H9 (cell line): ENCODE measurements at regions not wholly inside any gene's neighbourhood (a gene's known extent, or its start where the extent isn't known, plus 50 kb on each side); places are given as distances from the start of the nearest gene placed in this dataset.

Source experiments
- DNase-seq: peaks from one replicate; pipeline ENCODE4 v3.0.0-alpha.2; 2017
- H2AFZ ChIP-seq: one replicate; pipeline ENCODE4 v1.6.1; 2013; ENCODE audit warnings: mild to moderate bottlenecking, low read length, control low read depth, moderate library complexity
- H2AK5ac ChIP-seq: 2 replicates; pipeline ENCODE4 v1.6.1; 2013; ENCODE audit warnings: low read length, control low read depth, mixed read lengths; ENCODE audit not compliant: insufficient read length
- H2BK120ac ChIP-seq: one replicate; pipeline ENCODE4 v1.6.1; 2013; ENCODE audit warnings: low read depth, mild to moderate bottlenecking, low read length, control low read depth, inconsistent platforms; ENCODE audit not compliant: poor library complexity, severe bottlenecking
- H2BK12ac ChIP-seq: 2 replicates; pipeline ENCODE4 v1.6.1; 2013; ENCODE audit warnings: low read length, control low read depth, mixed read lengths, low read depth; ENCODE audit not compliant: insufficient read length
- H2BK15ac ChIP-seq: 2 replicates; pipeline ENCODE4 v1.6.1; 2013; ENCODE audit warnings: low read depth, low read length, control low read depth
- H2BK20ac ChIP-seq: one replicate; pipeline ENCODE4 v1.6.1; 2013; ENCODE audit warnings: low read depth, mild to moderate bottlenecking, low read length, control low read depth, inconsistent platforms; ENCODE audit not compliant: poor library complexity, severe bottlenecking
- H2BK5ac ChIP-seq: 2 replicates; pipeline ENCODE4 v1.6.1; 2013; ENCODE audit warnings: low read length, control low read depth, mixed read lengths; ENCODE audit not compliant: insufficient read length
- H3K14ac ChIP-seq: 2 replicates; pipeline ENCODE4 v1.6.1; 2013; ENCODE audit warnings: low read length, control low read depth; ENCODE audit not compliant: insufficient read depth
- H3K18ac ChIP-seq: 2 replicates; pipeline ENCODE4 v1.6.1; 2013; ENCODE audit warnings: low read depth, mild to moderate bottlenecking, mixed read lengths, low read length, control low read depth; ENCODE audit not compliant: insufficient read length
- H3K23ac ChIP-seq: 2 replicates; pipeline ENCODE4 v1.6.1; 2013; ENCODE audit warnings: low read length, control low read depth, mixed read lengths, low read depth; ENCODE audit not compliant: insufficient read length
- H3K23me2 ChIP-seq: 2 replicates; pipeline ENCODE4 v1.6.1; 2013; ENCODE audit warnings: low read depth, mild to moderate bottlenecking, mixed read lengths, low read length, control low read depth; ENCODE audit not compliant: insufficient read length, poor library complexity, severe bottlenecking
- H3K27ac ChIP-seq: 2 replicates; pipeline ENCODE4 v1.5.1; 2013; ENCODE audit warnings: low read length, control low read depth, mixed read lengths, low read depth; ENCODE audit not compliant: insufficient read length
- H3K27me3 ChIP-seq: 2 replicates; pipeline ENCODE4 v1.6.1; 2013; ENCODE audit warnings: low read length, control low read depth, inconsistent platforms; ENCODE audit not compliant: insufficient read depth
- H3K4ac ChIP-seq: 2 replicates; pipeline ENCODE4 v1.6.1; 2013; ENCODE audit warnings: low read depth, mild to moderate bottlenecking, control low read depth, inconsistent platforms, low read length, moderate library complexity
- H3K4me1 ChIP-seq: 2 replicates; pipeline ENCODE4 v1.6.1; 2013; ENCODE audit warnings: low read length, control low read depth, inconsistent platforms; ENCODE audit not compliant: insufficient read depth
- H3K4me2 ChIP-seq: 2 replicates; pipeline ENCODE4 v1.6.1; 2013; ENCODE audit warnings: low read length, control low read depth, mixed read lengths; ENCODE audit not compliant: insufficient read length, insufficient read depth
- H3K56ac ChIP-seq: 2 replicates; pipeline ENCODE4 v1.6.1; 2013; ENCODE audit warnings: low read depth, mild to moderate bottlenecking, mixed read lengths, low read length, control low read depth; ENCODE audit not compliant: insufficient read length
- H3K79me1 ChIP-seq: 2 replicates; pipeline ENCODE4 v1.6.1; 2013; ENCODE audit warnings: low read depth, mild to moderate bottlenecking, moderate library complexity, low read length, control low read depth, inconsistent platforms; ENCODE audit not compliant: insufficient read depth, poor library complexity, severe bottlenecking
- H3K79me2 ChIP-seq: 2 replicates; pipeline ENCODE4 v1.6.1; 2013; ENCODE audit warnings: low read length, control low read depth, inconsistent platforms; ENCODE audit not compliant: insufficient read depth
- H3K9ac ChIP-seq: 2 replicates; pipeline ENCODE4 v1.6.1; 2013; ENCODE audit warnings: low read length, control low read depth, mixed read lengths; ENCODE audit not compliant: insufficient read length; ENCODE audit errors: extremely low read depth
- H3K9me3 ChIP-seq: one replicate; pipeline ENCODE4 v1.6.1; 2013; ENCODE audit warnings: low read depth, low read length, inconsistent platforms; ENCODE audit not compliant: control insufficient read depth
- H3T11ph ChIP-seq: one replicate; pipeline ENCODE4 v1.6.1; 2013; ENCODE audit warnings: mild to moderate bottlenecking, low read length, control low read depth, inconsistent platforms
- H4K20me1 ChIP-seq: one replicate; pipeline ENCODE4 v1.6.1; 2013; ENCODE audit not compliant: control insufficient read depth, insufficient read length, insufficient read depth
- H4K5ac ChIP-seq: 2 replicates; pipeline ENCODE4 v1.6.1; 2013; ENCODE audit warnings: low read depth, mild to moderate bottlenecking, mixed read lengths, low read length, control low read depth; ENCODE audit not compliant: insufficient read length
- H4K8ac ChIP-seq: replicated peaks from 2 replicates; pipeline ENCODE4 v1.6.1; 2013; ENCODE audit warnings: low read length, control low read depth, mixed read lengths, low read depth; ENCODE audit not compliant: insufficient read length
- H4K91ac ChIP-seq: 2 replicates; pipeline ENCODE4 v1.6.1; 2013; ENCODE audit warnings: low read depth, mild to moderate bottlenecking, moderate library complexity, mixed read lengths, low read length, control low read depth; ENCODE audit not compliant: insufficient read length
- H3K27ac Mint-ChIP-seq, 3 experiments: 2 replicates in 2 of 3; 3 replicates in 1 of 3; pipeline ENCODE4 v1.8.0; 2020 to 2021; ENCODE audit warnings: mixed read lengths in 3 of 3, mild to moderate bottlenecking in 1 of 3, moderate library complexity in 1 of 3
- H3K27me3 Mint-ChIP-seq: 2 replicates; pipeline ENCODE4 v1.8.0; 2021; ENCODE audit warnings: low read depth, mild to moderate bottlenecking, moderate library complexity, mixed read lengths
- H3K36me3 Mint-ChIP-seq, 3 experiments: 2 replicates in 2 of 3; 3 replicates in 1 of 3; pipeline ENCODE4 v1.8.0; 2020 to 2021; ENCODE audit warnings: low read depth in 3 of 3, mixed read lengths in 3 of 3; ENCODE audit not compliant: insufficient read depth in 1 of 3
- H3K4me1 Mint-ChIP-seq, 2 experiments: 2 replicates each; pipeline ENCODE4 v1.8.0; 2020; ENCODE audit warnings: mixed read lengths in 2 of 2
- H3K4me3 Mint-ChIP-seq, 2 experiments: 2 replicates in 1 of 2; 3 replicates in 1 of 2; pipeline ENCODE4 v1.8.0; 2020 to 2021; ENCODE audit warnings: mild to moderate bottlenecking in 2 of 2, mixed read lengths in 2 of 2, moderate library complexity in 1 of 2
- H3K9me3 Mint-ChIP-seq, 2 experiments: 2 replicates in 1 of 2; 3 replicates in 1 of 2; pipeline ENCODE4 v1.8.0; 2020; ENCODE audit warnings: mild to moderate bottlenecking in 2 of 2, mixed read lengths in 2 of 2, moderate library complexity in 1 of 2
- CTCF ChIP-seq: fragments of 200-600 bp; sonication (generic); conservative IDR thresholded peaks from 3 replicates; pipeline ENCODE4 v1.8.0; 2021; ENCODE audit warnings: antibody characterized with exemption, mild to moderate bottlenecking
- WGBS: extraction: QIAGEN DNeasy Blood & Tissue Kit; methylation state at CpG from one replicate; pipeline ENCODE4 v1.1.7; 2013; ENCODE audit warnings: missing lambda C conversion rate, low lambda C conversion rate, mixed read lengths; ENCODE audit not compliant: insufficient read length; ENCODE audit errors: extremely low coverage; 5-methylcytosine and 5-hydroxymethylcytosine counted together

GRCh38 chr11:13189561-13190426 lies 87.8 kb upstream of the BMAL1 start:
- Histone ChIP-seq H3K9ac (no peak overlapping the region), H2AFZ (no peak overlapping the region), H4K20me1 (no peaks in the 10 kb centered on the region), H4K8ac (no peak overlapping the region), H2AK5ac (no peak overlapping the region), H3K18ac (no peak overlapping the region), H2BK12ac (no peak overlapping the region), H3K23me2 (no peaks in the 10 kb centered on the region), H3K23ac (no peak overlapping the region), H3K4ac (no peak overlapping the region), H2BK120ac (no peak overlapping the region), H3K4me2 (no peak overlapping the region), H3K79me2 (no peaks in the 10 kb centered on the region), H2BK5ac (no peak overlapping the region), H3K27me3 (no peaks in the 10 kb centered on the region), H2BK20ac (no peak overlapping the region), H3K79me1 (no peaks in the 10 kb centered on the region), H4K5ac (no peak overlapping the region), H3K27ac (no peak overlapping the region), H3K56ac (no peak overlapping the region), H3K9me3 (no peaks in the 10 kb centered on the region), H3K14ac (no peak overlapping the region), H3T11ph (no peak overlapping the region), H3K4me1 (no peaks in the 10 kb centered on the region), H2BK15ac (no peak overlapping the region), H4K91ac (no peak overlapping the region)
- no peak for TF ChIP-seq CTCF
- no peaks in the 10 kb centered on the region; the same call in 1 of the 2 replicates for H3K27me3 Mint-ChIP-seq
- no peak for DNase-seq
- WGBS: no CpG with 5 or more reads among the region's 4 CpGs
- no peak overlapping the region for H3K4me3 Mint-ChIP-seq
- no peaks in the 10 kb centered on the region for H3K4me1 Mint-ChIP-seq
- H3K9me3 Mint-ChIP-seq: peaks cover 46 to 48% of the 10 kb centered on the region in 2 experiments
- no peak overlapping the region for H3K27ac Mint-ChIP-seq
- H3K36me3 Mint-ChIP-seq: peaks cover 9 to 30% (median 15%) of the 10 kb centered on the region in 3 experiments
